ENCODE measurements at regions not wholly inside any gene's neighbourhood (a gene's known extent, or its start where the extent isn't known, plus 50 kb on each side); places are given as distances from the start of the nearest gene placed in this dataset.

- H3K4me2 ChIP-seq (replicated peaks; ENCODE audit: low read depth, low read length, poor library complexity, severe bottlenecking): no peak overlapping the region
- H3K4me1 Mint-ChIP-seq: no peaks in the 10 kb centered on the region
- no peaks in the 10 kb centered on the region for H4K20me1 ChIP-seq (ENCODE audit: control insufficient read depth, insufficient read depth, low read length, poor library complexity, severe bottlenecking)
- H3K79me2 ChIP-seq (ENCODE audit: control insufficient read depth, insufficient read depth, low read length): no peaks in the 10 kb centered on the region
- no peaks in the 10 kb centered on the region for H3K4me1 ChIP-seq (ENCODE audit: control insufficient read depth in 2 of 2, insufficient read depth in 2 of 2, low read length in 2 of 2)
- H3K9me3 Mint-ChIP-seq (ENCODE audit: insufficient read depth): no peaks in the 10 kb centered on the region
- DNase-seq (no peak), ATAC-seq (ENCODE audit: low read depth) (no peak)
- no peak overlapping the region for H2AFZ ChIP-seq (ENCODE audit: insufficient read depth, low read depth, low read length, poor library complexity, severe bottlenecking)
- ChIA-PET POLR2A (no interaction called here), CTCF (no interaction called here)
- H3K4me3 Mint-ChIP-seq: no peak overlapping the region
- H3K27me3 ChIP-seq (replicated peaks in 1 of 4; ENCODE audit: control extremely low read depth in 1 of 4, control insufficient read depth in 3 of 4, insufficient read depth in 4 of 4, low read length in 3 of 4): no peaks in the 10 kb centered on the region
- H3K36me3 ChIP-seq (replicated peaks in 1 of 2; ENCODE audit: control extremely low read depth in 1 of 2, control insufficient read depth in 1 of 2, extremely low read depth in 1 of 2, insufficient read depth in 2 of 2, low read length in 1 of 2): no peaks in the 10 kb centered on the region
- 14% methylated on average over 1 of the region's 1 CpG for WGBS (ENCODE audit: insufficient coverage)
- no peak overlapping the region for H3K27ac ChIP-seq (ENCODE audit: low read length in 2 of 2)
- H3K27me3 Mint-ChIP-seq: no peaks in the 10 kb centered on the region
- no peak overlapping the region for H3K4me3 ChIP-seq (ENCODE audit: control extremely low read depth in 1 of 5, extremely low read depth in 1 of 5, insufficient read depth in 1 of 5, low read depth in 2 of 5, low read length in 4 of 5)
- H3K27ac Mint-ChIP-seq: no peak overlapping the region
- TF ChIP-seq, protein P1, sequence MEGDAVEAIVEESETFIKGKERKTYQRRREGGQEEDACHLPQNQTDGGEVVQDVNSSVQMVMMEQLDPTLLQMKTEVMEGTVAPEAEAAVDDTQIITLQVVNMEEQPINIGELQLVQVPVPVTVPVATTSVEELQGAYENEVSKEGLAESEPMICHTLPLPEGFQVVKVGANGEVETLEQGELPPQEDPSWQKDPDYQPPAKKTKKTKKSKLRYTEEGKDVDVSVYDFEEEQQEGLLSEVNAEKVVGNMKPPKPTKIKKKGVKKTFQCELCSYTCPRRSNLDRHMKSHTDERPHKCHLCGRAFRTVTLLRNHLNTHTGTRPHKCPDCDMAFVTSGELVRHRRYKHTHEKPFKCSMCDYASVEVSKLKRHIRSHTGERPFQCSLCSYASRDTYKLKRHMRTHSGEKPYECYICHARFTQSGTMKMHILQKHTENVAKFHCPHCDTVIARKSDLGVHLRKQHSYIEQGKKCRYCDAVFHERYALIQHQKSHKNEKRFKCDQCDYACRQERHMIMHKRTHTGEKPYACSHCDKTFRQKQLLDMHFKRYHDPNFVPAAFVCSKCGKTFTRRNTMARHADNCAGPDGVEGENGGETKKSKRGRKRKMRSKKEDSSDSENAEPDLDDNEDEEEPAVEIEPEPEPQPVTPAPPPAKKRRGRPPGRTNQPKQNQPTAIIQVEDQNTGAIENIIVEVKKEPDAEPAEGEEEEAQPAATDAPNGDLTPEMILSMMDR (IDR thresholded peaks at IDR 0.05): no peak
- no peak for TF ChIP-seq EZH2 (IDR thresholded peaks at IDR 0.05; ENCODE audit: borderline replicate concordance, insufficient read depth, low read depth, low read length, poor library complexity, severe bottlenecking)
- intact Hi-C loops (cut with micrococcal nuclease): no loop called here
- H3K9me3 ChIP-seq (ENCODE audit: control extremely low read depth in 1 of 3, control insufficient read depth in 2 of 3, insufficient read depth in 1 of 3, low read length in 2 of 3): no peaks in the 10 kb centered on the region
- H3K9ac ChIP-seq (ENCODE audit: low read length): no peak overlapping the region
Measured at GRCh38 chrY:8622156-8622555, 715.1 kb upstream of the TSPY4 start.

- H3K9me3 Mint-ChIP-seq (ENCODE audit: insufficient read depth): no peaks in the 10 kb centered on the region
- POLR2A ChIA-PET: no interaction called here
- no peaks in the 10 kb centered on the region for H3K36me3 ChIP-seq (replicated peaks in 1 of 2; ENCODE audit: control extremely low read depth in 1 of 2, control insufficient read depth in 1 of 2, extremely low read depth in 1 of 2, insufficient read depth in 2 of 2, low read length in 1 of 2)
Measured at GRCh38 chrY:8622856-8623255, 714.4 kb upstream of the TSPY4 start.

More at GRCh38 chrY:8622856-8623255, 714.4 kb upstream of the TSPY4 start:
- no peak overlapping the region for H3K27ac Mint-ChIP-seq
- H3K27me3 Mint-ChIP-seq: no peaks in the 10 kb centered on the region
- no peaks in the 10 kb centered on the region for H4K20me1 ChIP-seq (ENCODE audit: control insufficient read depth, insufficient read depth, low read length, poor library complexity, severe bottlenecking)
- no peaks in the 10 kb centered on the region for H3K9me3 ChIP-seq (ENCODE audit: control extremely low read depth in 1 of 3, control insufficient read depth in 2 of 3, insufficient read depth in 1 of 3, low read length in 2 of 3)
- H2AFZ ChIP-seq (ENCODE audit: insufficient read depth, low read depth, low read length, poor library complexity, severe bottlenecking): no peak overlapping the region
- CTCF ChIA-PET: no interaction called here
- no peak overlapping the region for H3K4me2 ChIP-seq (replicated peaks; ENCODE audit: low read depth, low read length, poor library complexity, severe bottlenecking)
- no peak overlapping the region for H3K27ac ChIP-seq (ENCODE audit: low read length in 2 of 2)
- H3K4me3 ChIP-seq (ENCODE audit: control extremely low read depth in 1 of 5, extremely low read depth in 1 of 5, insufficient read depth in 1 of 5, low read depth in 2 of 5, low read length in 4 of 5): no peak overlapping the region
- no peak overlapping the region for H3K9ac ChIP-seq (ENCODE audit: low read length)
- H3K4me3 Mint-ChIP-seq: no peak overlapping the region
- 87% methylated on average over 3 of the region's 7 CpGs for WGBS (ENCODE audit: insufficient coverage)
- no peaks in the 10 kb centered on the region for H3K27me3 ChIP-seq (replicated peaks in 1 of 4; ENCODE audit: control extremely low read depth in 1 of 4, control insufficient read depth in 3 of 4, insufficient read depth in 4 of 4, low read length in 3 of 4)
- H3K4me1 ChIP-seq (ENCODE audit: control insufficient read depth in 2 of 2, insufficient read depth in 2 of 2, low read length in 2 of 2): no peaks in the 10 kb centered on the region
- DNase-seq: no peak
- TF ChIP-seq EZH2 (IDR thresholded peaks at IDR 0.05; ENCODE audit: borderline replicate concordance, insufficient read depth, low read depth, low read length, poor library complexity, severe bottlenecking): no peak
- TF ChIP-seq, protein P1 (IDR thresholded peaks at IDR 0.05): no peak
- H3K79me2 ChIP-seq (ENCODE audit: control insufficient read depth, insufficient read depth, low read length): no peaks in the 10 kb centered on the region
- ATAC-seq (ENCODE audit: low read depth): no peak
- intact Hi-C loops (cut with micrococcal nuclease): no loop called here
- H3K4me1 Mint-ChIP-seq: no peaks in the 10 kb centered on the region
